ENCODE measurements at regions not wholly inside any gene's neighbourhood (a gene's known extent, or its start where the extent isn't known, plus 50 kb on each side); places are given as distances from the start of the nearest gene placed in this dataset.
A peak's percentile ranks its signal among the peaks of the same experiment; 100 is the strongest.

GRCh38 chr3:82521657-82522056, 760.2 kb upstream of the GBE1 start:
- FAIRE-seq (no peak), DNase-seq (no peak)
- no peaks in the 10 kb centered on the region for H3K27me3 ChIP-seq (ENCODE audit: control insufficient read depth, insufficient read depth, low read length)
- no peaks in the 10 kb centered on the region for H3K36me3 ChIP-seq (ENCODE audit: control insufficient read depth in 2 of 3, insufficient read depth in 3 of 3, low read length in 3 of 3)
- intact Hi-C loops (cut with DNase I), result no loop called here
- H3K4me1 ChIP-seq (ENCODE audit: control insufficient read depth in 2 of 3, insufficient read depth in 2 of 3, low read depth in 1 of 3, low read length in 3 of 3), result no peaks in the 10 kb centered on the region
- H3K27ac ChIP-seq (ENCODE audit: low read depth in 2 of 2, low read length in 2 of 2), result no peak overlapping the region
- no peak overlapping the region for H3K4me3 ChIP-seq (ENCODE audit: low read length in 3 of 3)
- peaks cover 0 to 2% (median 0%) of the 10 kb centered on the region in 3 donors for H3K9me3 ChIP-seq (ENCODE audit: control insufficient read depth in 2 of 3, insufficient read depth in 1 of 3, low read length in 3 of 3)
- no peak for TF ChIP-seq CTCF (IDR thresholded peaks at IDR 0.05; ENCODE audit: borderline replicate concordance, extremely low read depth, insufficient read depth)
- H3K9ac ChIP-seq (ENCODE audit: low read length in 3 of 3), result no peak overlapping the region

GRCh38 chr3:82520846-82521245, 759.4 kb upstream of the GBE1 start:
- intact Hi-C loops (cut with DNase I), result no loop called here
- Histone ChIP-seq H3K27me3 (ENCODE audit: control insufficient read depth, insufficient read depth, low read length) (no peaks in the 10 kb centered on the region), H3K4me3 (ENCODE audit: low read length in 3 of 3) (no peak overlapping the region), H3K9me3 (ENCODE audit: control insufficient read depth in 2 of 3, insufficient read depth in 1 of 3, low read length in 3 of 3) (peaks cover 0 to 2% (median 0%) of the 10 kb centered on the region in 3 donors), H3K9ac (ENCODE audit: low read length in 3 of 3) (no peak overlapping the region), H3K27ac (ENCODE audit: low read depth in 2 of 2, low read length in 2 of 2) (no peak overlapping the region), H3K36me3 (ENCODE audit: control insufficient read depth in 2 of 3, insufficient read depth in 3 of 3, low read length in 3 of 3) (no peaks in the 10 kb centered on the region), H3K4me1 (ENCODE audit: control insufficient read depth in 2 of 3, insufficient read depth in 2 of 3, low read depth in 1 of 3, low read length in 3 of 3) (no peaks in the 10 kb centered on the region)
- no peak for FAIRE-seq
- DNase-seq, result no peak
- no peak for TF ChIP-seq CTCF (IDR thresholded peaks at IDR 0.05; ENCODE audit: borderline replicate concordance, extremely low read depth, insufficient read depth)

- Histone ChIP-seq H3K36me3 (ENCODE audit: control insufficient read depth in 2 of 3, insufficient read depth in 3 of 3, low read length in 3 of 3) (no peaks in the 10 kb centered on the region), H3K27me3 (ENCODE audit: control insufficient read depth, insufficient read depth, low read length) (no peaks in the 10 kb centered on the region), H3K4me3 (ENCODE audit: low read length in 3 of 3) (no peak overlapping the region), H3K9ac (ENCODE audit: low read length in 3 of 3) (no peak overlapping the region), H3K4me1 (ENCODE audit: control insufficient read depth in 2 of 3, insufficient read depth in 2 of 3, low read depth in 1 of 3, low read length in 3 of 3) (no peaks in the 10 kb centered on the region), H3K9me3 (ENCODE audit: control insufficient read depth in 2 of 3, insufficient read depth in 1 of 3, low read length in 3 of 3) (no peaks in the 10 kb centered on the region), H3K27ac (ENCODE audit: low read depth in 2 of 2, low read length in 2 of 2) (no peak overlapping the region)
- no peak for TF ChIP-seq CTCF (IDR thresholded peaks at IDR 0.05; ENCODE audit: borderline replicate concordance, extremely low read depth, insufficient read depth)
- peak in 1 of 5 donors; percentile 45 for DNase-seq
- intact Hi-C loops (cut with DNase I), result no loop called here
- FAIRE-seq, result no peak
These were observed 748.6 kb upstream of the GBE1 start for GRCh38 chr3:82509951-82510603.
